ENCODE measurements at regions not wholly inside any gene's neighbourhood (a gene's known extent, or its start where the extent isn't known, plus 50 kb on each side); places are given as distances from the start of the nearest gene placed in this dataset.
A peak's percentile ranks its signal among the peaks of the same experiment; 100 is the strongest.
"Not testable (repeated sequence)": the region's sequence is repeated elsewhere in the genome, so short reads cannot be mapped to it uniquely, and the experiment has no call there.

DNA sequence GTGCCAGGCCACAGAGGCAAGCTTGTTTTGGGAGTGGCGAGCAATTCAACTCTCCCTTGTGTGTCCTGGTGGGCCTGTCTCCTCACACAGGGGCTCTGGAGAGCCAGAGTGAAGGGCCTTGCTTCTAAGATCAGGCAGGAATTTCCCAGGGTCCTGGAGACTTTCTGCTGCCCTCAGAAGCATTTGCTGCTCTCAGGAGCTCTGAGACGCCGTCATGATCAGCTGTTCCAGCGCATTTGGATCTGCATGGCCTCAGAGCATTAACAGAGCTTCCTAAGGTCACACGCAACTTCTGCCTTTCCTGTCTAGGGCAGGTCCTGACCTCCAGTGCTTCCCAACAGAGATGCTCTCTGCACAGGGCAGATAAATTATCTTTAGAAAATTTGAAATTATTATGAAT is 52.2 kb upstream of the C10orf90 start:
- no peak for DNase-seq (ENCODE audit: low read depth in 2 of 2)

DNA sequence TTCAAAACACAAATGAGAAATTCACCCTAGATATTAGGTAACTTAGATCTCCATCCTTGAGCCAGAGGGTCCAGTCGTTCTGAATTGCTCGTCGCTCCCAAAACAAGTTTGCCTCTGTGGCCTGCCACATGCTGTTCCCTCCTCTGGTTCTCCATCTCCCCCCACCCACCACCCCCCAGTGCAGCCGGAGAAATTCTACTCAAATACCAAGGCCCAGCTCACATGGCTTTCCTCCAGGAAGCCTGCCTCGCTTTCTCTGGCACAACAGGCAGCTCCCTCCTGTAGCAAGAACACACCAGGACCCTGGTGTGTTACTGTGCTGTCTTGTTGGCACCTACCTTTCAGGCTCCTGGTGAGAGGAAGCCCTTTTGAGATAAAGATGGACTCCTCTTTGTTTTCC is 52.7 kb upstream of the C10orf90 start:
- no peak for DNase-seq (ENCODE audit: low read depth in 2 of 2)

GRCh38 chr10:126729314-126729870 is 58.9 kb upstream of the C10orf90 start:
- no peak for DNase-seq (ENCODE audit: low read depth in 2 of 2)

GRCh38 chr10:126730856-126731609 is 60.5 kb upstream of the C10orf90 start:
- DNase-seq (ENCODE audit: low read depth in 2 of 2): no peak

DNA sequence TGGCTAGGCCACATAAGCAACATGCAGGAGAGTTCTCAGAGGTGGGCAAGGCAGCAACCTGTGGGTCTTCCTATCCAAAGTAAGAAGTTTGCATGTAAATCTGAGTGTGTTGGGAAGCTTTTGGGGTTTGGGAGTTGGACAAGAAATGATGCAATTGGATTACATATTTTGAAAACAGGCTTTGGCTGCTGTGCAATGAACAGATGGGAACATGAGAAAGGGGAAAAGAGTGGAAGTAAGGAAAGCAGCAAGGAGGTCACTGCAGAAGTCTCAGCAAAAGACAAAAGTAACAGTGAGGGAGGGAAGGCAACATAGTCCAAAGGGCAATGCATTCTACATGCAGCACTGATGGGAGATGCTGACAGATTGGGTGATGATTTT is 61.1 kb upstream of the C10orf90 start:
- no peak for DNase-seq (ENCODE audit: low read depth in 2 of 2)

- DNase-seq (ENCODE audit: low read depth in 2 of 2): no peak
Observed at GRCh38 chr10:126732308-126732707, 61.8 kb upstream of the C10orf90 start.

DNA sequence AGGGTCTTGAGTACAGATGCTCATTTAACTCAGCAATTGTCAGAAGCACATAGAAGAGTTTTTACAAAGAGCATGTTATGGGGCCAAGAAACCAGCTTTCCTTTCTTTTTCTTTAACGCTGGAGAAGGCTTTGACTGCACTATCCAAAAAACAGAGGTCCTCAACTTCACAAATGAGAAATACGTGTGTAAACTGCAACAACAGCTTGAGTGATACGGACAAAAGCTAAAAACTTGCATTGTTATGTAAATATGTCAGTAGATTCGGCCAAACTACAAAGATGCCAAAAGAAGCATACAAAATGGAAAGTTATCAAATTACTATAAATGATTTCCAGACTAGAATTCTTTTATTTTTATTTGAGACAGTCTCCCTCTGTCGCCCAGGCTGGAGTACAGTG is 62.4 kb upstream of the C10orf90 start:
- no peak for DNase-seq (ENCODE audit: low read depth in 2 of 2)

- DNase-seq (ENCODE audit: low read depth in 2 of 2): no peak
Observed at GRCh38 chr10:126734015-126734414, 63.5 kb upstream of the C10orf90 start.

DNA sequence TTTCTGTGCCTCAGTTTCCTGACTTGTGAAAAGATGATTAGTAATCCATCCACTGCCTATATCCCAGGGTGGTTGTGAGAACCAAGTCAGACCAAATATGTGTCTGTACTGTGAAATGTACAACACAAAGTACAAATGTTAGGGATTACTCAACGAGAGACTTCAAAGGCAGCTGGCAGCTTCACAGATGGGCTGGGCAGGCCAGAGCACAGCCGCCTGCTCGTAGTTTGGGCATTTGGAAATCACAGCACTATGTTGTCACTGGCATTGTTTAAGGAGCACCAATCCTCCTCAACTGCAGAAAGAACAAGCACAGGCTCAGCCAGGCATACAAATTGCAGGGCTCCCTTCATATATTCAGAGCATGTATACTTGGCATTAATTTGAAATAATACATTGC is 64.5 kb upstream of the C10orf90 start:
- no peak for DNase-seq (ENCODE audit: low read depth in 2 of 2)

- no peak for DNase-seq (ENCODE audit: low read depth in 2 of 2)
Observed at GRCh38 chr10:126736142-126736541, 65.6 kb upstream of the C10orf90 start.

DNA sequence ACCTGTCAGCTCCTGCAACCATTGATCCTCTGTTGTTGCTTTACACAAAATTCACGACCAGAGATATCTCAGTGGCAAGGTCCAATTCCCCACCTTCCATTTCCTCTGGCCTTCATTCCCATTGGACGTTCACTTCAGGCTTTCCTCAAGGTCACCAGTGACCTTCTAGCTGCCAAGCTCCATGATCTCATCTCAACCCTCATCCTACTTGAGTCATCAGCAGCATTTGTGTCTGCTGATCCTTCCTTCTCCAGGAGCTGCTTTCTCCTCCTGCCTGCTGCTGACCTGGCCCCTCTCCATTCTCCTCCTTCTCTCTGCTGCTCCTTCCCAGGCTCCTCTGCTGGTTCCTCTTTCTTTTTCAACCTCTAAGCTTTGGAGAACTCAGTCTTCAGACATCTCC is 66.2 kb upstream of the C10orf90 start:
- DNase-seq (ENCODE audit: low read depth in 2 of 2): no peak

- DNase-seq (ENCODE audit: low read depth in 2 of 2): no peak
Observed at GRCh38 chr10:126738001-126738400, 67.5 kb upstream of the C10orf90 start.

DNA sequence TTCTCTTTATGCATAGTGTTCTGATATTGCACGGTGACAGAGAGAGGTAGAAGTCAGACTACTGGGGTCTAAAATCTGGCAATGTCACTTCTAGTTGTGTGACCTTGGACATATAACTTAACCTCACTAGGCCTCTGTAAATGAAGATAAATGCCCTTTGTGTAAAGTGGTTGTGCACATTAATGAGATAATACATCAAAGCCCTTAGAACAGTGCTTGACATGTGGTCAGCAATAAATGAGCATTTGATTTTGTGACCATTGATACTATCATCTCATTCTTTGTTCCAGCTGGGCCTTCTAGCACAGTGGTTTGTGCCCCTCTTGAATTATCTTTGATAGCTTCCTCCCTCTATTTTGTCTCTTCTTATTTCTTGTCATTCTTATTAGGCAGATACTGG is 74.1 kb upstream of the C10orf90 start:
- DNase-seq (ENCODE audit: low read depth in 2 of 2): no peak

- DNase-seq (ENCODE audit: low read depth in 2 of 2): peak in 1 of 2 donors; percentile 34
Observed at GRCh38 chr10:126749015-126749655, 78.6 kb upstream of the C10orf90 start.

DNA sequence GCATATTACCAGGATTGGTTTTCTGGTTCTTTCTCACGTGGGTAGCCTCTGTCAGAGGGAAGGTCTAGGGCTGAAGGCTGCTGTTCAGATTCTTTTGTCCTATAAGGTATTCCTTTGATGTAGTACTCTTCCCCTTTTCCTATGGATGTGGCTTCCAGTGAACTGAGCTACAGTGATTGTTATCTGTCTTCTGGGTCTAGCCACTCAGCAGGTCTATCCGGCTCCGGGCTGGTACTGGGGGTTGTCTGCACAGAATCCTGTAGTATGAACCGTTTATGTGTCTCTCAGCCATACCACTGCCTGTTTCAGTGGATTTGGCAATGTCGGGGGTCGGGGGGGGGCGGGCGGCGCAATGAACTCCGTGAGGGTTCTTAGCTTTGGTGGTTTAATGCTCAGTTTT is 84.5 kb upstream of the C10orf90 start:
- DNase-seq (ENCODE audit: low read depth in 2 of 2): no peak

- no peak for DNase-seq (ENCODE audit: low read depth in 2 of 2)
Observed at GRCh38 chr10:126758867-126759266, 88.4 kb upstream of the C10orf90 start.

- no peak for DNase-seq (ENCODE audit: low read depth in 2 of 2)
Observed at GRCh38 chr10:126759531-126759930, 89.0 kb upstream of the C10orf90 start.

DNA sequence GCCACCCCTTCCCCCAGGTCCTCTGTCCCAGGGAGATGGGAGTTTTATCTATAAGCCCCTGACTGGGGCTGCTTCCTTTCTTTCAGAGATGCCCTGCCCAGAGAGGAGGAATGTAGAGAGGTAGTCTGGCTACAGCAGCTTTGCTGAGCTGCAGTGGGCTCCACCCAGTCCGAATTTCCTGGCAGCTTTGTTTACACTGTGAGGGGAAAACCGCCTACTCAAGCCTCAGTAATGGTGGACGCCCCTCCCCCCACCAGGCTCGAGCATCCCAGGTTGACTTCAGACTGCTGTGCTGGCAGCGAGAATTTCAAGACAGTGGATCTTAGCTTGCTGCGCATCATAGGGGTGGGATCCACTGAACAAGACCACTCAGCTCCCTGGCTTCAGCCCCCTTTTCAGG is 96.2 kb upstream of the C10orf90 start:
- DNase-seq (ENCODE audit: low read depth in 2 of 2): not testable (repeated sequence)

DNA sequence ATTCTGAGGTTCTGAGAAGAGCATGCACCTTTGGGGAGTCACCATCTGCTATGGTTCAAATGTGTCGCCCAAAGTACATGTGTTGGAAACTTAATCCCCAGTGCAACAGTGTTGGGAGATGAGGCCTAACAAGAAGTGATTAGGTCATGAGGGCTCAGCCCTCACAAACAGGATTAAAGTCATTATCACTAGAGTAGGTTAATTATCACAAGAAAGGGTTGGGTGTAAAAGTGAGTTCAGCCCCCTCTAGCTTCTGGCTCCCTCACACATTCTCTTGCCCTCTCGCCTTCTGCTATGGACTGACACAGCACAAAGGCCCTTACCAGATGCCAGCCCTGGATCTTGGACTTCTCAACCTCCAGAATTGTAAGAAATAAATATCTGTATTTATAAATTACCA is 100.3 kb upstream of the C10orf90 start:
- no peak for DNase-seq (ENCODE audit: low read depth in 2 of 2)

DNA sequence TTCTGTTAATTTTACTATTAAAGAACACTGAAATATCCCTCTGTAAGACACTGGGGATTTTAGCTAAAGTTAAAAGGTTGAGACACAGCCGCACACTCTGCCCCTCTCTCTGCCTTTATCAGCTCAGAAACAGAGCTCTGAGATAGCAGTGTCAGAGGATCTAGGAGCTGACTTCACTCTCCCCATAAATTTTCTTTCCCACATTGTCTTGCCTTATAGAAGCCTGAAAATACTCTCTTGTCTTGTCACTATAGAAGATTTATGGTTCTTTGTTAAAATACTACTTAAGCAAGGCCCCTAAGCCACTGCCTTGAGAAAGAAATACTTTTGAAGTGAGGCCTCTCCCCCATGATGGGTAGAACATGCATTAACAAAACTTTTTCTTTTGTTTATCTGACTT is 105.7 kb upstream of the C10orf90 start:
- DNase-seq (ENCODE audit: low read depth in 2 of 2): no peak

GRCh38 chr10:126777714-126778113 is 107.2 kb upstream of the C10orf90 start:
- DNase-seq (ENCODE audit: low read depth in 2 of 2): no peak

DNA sequence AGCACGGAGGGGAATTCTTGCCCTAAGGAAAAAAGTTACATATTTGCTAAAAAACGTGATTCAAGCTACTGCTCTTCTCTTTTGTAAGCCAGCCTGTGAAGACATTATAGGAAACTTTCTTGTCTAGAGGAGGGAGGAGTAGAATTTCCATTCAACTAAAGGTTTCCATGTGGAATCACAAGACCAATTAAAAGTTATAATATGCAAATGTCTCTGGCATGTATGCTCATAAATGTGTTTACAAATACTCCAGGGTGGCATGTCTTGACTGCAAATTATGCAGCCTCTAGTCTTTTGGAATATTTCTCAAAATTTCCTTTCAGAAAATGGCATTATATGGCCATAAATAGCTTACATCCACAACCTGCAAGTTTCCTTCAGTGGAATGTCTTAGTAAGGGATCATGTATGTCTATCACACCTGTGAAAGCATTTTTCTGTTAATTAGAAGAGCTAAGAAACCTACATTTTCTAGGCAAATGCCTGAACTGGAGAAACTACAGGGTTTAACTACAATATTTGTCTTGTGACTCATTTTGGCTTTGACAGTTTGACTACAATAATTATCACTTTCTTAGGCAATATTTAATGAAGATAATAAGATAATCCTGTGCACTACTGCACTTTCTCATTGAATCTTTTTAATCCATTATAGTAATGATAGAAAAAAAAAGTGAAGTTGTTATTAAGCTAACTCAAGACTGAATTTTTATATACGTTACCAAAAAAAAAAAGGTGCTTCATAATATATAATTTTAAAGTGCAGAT is 111.1 kb upstream of the C10orf90 start:
- no peak for DNase-seq (ENCODE audit: low read depth in 2 of 2)
